DMS153 (cell line): ENCODE measurements at regions not wholly inside any gene's neighbourhood (a gene's known extent, or its start where the extent isn't known, plus 50 kb on each side); places are given as distances from the start of the nearest gene placed in this dataset.

Source experiments
- DNase-seq: peaks from one replicate; lab custom pipeline; 2025; lab: John Stamatoyannopoulos, UW

GRCh38 chr5:2696156-2696807, 55.2 kb downstream of the IRX2 start:
- no peak for DNase-seq

DNA sequence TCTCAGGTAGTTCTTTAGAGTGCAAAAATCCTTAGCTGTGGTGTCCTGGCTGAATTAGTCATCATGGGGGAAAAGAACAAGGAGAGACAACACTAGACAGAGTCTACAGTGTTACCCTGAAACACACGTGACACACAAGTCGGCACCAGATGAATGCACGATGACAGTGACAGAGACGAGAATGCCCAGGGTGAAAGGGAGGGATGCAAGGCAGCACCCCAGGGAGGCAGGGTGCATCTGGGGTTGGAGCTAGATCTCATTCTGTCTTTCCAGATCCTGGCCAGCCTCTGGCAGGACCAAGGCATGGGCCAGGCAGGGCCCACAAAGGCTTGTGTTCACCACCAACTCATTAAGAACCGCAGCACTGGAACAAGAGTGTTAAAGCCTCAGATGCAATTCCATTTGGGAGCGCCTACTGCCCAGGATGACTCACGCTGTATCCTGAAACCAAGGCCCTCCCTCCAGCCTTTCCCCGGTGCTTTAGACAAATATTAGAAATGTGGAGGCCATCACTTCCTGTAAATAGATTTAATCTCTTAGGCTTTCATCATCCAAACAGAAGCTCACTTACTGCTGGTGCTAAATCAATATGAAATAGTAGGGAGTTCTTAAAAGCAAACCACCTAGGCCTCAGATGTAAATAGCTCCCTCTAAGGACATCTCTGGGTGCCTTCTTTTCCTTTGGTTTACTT, 56.1 kb downstream of the IRX2 start:
- DNase-seq: peak; percentile 97

- DNase-seq: no peak
Measured at GRCh38 chr5:2691530-2691929, 59.9 kb downstream of the IRX2 start.

DNA sequence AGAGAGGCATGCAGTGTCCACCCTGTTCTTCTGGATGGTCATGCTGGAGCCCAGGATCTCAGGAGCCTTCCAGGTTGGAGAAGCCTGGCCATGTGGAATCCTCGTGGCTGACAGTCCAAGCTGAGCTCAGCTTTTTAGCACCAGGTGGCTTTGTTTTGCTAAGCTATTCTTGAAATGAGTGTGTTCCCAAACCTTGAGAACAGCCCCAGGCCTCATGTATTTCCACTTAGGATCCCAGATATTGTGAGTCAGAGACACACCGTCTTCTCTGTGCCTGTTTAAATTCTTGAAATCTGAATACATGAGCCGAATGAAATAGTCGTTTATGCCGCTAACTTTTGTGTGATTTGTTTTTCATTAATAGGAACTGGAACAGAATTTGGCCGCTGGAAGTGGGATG, 61.2 kb downstream of the IRX2 start:
- no peak for DNase-seq

- DNase-seq: peak; percentile 64
Measured at GRCh38 chr5:2688586-2688985, 62.9 kb downstream of the IRX2 start.

- DNase-seq: no peak
Measured at GRCh38 chr5:2687746-2688145, 63.7 kb downstream of the IRX2 start.

DNA sequence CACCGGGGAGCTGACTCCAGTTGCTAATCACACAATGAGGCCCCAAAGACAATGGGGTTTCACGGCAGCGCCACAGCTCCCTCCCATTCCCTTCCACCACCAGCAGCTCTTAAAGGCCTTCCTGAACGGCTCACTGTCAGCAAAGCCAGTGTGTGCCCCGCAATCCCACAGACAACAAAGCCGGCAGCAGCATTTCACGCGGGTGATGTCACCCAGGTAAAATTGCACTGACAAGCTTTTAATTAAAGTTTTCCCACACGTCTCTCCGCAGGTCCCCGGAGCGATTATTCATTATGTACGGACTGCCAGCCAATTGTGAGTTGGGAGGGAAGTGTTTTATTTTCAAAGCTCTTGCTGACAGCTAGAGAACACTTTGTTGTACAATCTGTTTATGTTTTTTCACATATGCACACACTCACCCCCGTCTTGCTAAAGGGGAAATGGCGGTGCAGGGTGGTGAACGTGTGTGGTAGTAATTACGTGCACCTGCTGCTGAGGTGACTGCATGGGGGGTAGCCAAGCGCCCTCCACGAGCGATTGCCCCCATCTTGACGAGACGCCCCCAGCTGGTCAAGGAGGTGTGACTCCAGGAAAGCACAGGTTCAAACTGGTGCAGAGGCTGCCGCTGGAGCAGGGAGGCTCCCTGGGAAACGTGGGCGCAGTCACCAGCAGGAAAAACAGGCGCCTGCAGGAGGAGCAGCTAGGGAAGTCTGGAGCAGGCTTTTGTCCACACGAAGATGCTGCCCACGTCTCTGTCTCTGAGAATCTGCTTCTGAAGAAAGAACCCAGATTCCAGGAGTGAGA, 65.0 kb downstream of the IRX2 start:
- DNase-seq: peak; percentile 78

- DNase-seq: peak; percentile 29
Measured at GRCh38 chr5:2685651-2686272, 65.7 kb downstream of the IRX2 start.

DNA sequence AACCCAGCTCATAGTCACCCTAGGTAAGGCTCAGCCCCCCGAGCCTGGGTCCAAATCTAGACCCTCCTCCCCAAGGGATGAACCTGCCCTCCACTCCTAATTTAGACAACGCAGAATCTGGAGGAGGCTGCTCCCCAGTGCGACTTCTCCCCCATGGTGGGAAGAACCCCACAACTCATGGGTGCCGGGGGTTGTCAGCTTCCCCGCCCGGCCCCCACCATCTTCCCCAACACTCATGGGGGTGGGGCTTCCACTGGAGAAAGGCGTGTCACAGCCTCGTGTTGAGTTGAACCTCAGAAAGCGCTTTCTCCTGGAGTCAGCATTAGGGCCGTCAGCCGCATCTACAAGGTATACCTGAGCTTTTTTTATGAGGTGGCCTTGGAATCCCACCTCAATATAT, 66.9 kb downstream of the IRX2 start:
- no peak for DNase-seq

DNA sequence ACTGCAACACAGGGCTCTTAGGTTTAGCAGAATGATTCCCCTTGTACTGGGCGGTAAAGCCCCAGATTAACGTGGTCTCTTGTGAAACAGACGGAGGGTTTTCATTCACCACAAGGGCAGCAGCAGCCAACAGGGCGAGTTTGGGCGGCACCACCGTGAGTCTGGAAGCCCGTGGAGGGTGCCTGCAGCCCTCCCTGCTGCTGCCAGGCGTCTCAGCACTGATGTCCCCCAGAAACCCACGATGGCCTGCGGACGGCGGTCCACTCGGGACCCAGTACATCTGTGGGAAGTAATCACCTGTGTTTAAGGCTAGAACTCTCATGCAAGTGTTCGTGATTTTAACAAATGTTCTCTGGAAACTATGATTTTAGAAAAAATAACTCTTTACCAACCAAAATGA, 67.8 kb downstream of the IRX2 start:
- DNase-seq: no peak

DNA sequence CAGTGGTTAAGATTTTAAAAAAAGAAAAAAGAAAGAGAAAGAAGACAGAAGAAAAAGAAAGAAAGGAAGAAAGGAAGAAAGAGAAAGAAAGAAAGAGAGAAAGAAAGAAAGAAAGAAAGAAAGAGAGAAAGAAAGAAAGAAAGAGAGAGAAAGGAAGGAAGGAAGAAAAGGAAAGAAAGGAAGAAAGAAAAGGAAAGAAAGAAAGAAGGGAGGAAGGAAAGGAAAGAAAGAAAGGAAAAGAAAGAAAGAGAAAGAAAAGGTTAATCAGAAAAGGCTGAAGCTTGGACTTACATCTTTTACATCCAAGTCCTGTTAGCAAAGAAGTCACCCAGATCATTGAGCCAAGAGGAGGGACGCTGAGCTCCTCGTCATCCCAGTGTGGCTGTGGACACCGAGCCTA, 70.0 kb downstream of the IRX2 start:
- DNase-seq: no peak

GRCh38 chr5:2680979-2681378, 70.5 kb downstream of the IRX2 start:
- DNase-seq: no peak

DNA sequence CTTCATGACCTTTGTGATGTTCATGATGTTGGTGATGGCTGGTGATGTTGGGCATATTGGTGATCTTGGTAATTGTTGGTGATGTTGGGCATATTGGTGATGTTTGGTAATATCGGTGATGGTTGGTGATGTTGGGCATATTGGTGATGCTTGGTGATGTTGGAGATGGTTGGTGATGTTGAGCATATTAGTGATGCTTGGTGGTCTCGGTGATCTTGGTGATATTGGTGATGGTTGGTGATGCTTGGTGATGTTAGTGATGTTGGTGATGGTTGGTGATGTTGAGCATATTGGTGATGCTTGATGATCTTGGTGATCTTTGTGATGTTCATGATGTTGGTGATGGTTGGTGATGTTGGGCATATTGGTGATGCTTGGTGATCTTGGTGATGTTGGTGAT, 73.8 kb downstream of the IRX2 start:
- DNase-seq: no peak

DNA sequence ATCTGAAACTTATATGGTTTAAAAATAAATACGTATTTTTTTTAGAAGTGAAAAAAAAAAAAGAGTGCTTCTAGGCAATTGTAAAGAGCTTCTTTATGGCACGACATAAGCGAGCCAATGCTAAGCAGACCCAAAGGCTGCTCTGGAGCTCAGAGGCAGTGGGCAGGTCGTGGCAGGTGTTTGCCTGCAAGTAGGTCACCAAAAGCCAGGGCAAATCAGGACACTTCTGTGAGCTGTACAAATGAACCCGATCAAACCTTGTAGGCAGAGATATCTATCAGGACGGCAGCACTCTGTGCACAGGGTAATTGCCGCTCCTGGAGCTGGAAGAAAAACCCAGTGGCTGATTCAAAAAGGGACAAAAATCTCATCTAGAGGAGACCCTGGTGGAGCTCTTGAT, 75.9 kb downstream of the IRX2 start:
- peak; percentile 94 for DNase-seq

- no peak for DNase-seq
Measured at GRCh38 chr5:2674456-2674855, 77.0 kb downstream of the IRX2 start.

DNA sequence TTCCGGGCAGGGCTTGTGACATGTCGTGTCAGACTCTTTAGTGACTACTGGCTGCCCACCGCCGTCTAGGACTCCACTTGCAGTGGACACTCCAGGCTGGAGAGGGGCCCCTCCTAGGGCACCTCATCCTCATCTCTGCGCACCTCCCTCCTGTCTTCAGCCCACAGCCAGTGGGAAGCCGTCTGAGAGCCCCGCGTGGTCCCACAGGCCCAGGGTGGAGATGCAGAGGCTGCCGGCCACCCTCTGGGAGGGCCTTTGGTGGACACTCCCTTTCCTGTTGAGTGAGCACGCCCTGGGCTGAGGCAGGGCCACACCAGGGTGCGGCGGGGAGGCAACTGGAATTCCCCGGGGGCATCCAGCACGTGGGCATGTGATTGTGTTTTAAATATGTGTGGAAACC, 80.5 kb downstream of the IRX2 start:
- peak; percentile 29 for DNase-seq

- DNase-seq: no peak
Measured at GRCh38 chr5:2669913-2670312, 81.6 kb downstream of the IRX2 start.

GRCh38 chr5:2669259-2669658, 82.2 kb downstream of the IRX2 start:
- no peak for DNase-seq

DNA sequence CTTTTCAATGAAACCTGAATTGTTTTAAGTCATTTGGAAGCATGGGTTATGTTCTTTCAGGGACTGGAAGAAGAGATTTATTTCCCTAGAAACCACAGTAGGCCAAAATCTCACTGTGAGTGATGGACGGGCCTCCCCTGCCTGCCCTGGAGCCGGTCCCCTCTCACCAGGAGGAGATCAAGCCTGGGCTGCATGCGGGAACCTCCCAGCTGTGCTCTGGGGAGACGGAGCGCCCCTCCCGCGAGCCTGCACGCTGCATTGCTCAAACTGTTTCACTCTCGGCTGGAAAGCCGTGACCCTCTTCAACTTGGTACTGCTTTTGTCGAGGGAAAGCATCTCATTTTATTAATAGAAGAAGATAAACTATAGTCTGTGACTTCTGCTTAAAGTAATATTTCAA, 85.4 kb downstream of the IRX2 start:
- no peak for DNase-seq

DNA sequence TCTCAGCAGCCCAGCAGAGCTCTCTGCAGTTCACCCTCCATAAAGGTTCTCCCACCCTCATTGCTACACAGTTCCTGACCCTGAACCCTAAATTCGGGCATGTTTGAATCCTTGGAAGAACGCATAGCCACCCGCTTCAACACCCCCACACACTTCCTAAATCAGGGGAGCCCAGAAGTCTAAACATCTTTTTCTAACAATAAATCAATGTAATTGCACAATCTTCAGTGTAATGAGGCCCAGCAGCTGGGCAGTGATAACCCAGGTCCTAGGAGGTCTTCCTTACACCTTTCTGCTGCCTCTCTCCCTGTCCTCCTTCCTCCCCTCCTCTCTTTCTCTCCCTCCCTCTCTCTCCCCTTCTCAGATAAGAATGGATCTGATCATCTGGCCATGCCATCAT, 88.0 kb downstream of the IRX2 start:
- DNase-seq: no peak

- no peak for DNase-seq
Measured at GRCh38 chr5:2660315-2660714, 91.2 kb downstream of the IRX2 start.

DNA sequence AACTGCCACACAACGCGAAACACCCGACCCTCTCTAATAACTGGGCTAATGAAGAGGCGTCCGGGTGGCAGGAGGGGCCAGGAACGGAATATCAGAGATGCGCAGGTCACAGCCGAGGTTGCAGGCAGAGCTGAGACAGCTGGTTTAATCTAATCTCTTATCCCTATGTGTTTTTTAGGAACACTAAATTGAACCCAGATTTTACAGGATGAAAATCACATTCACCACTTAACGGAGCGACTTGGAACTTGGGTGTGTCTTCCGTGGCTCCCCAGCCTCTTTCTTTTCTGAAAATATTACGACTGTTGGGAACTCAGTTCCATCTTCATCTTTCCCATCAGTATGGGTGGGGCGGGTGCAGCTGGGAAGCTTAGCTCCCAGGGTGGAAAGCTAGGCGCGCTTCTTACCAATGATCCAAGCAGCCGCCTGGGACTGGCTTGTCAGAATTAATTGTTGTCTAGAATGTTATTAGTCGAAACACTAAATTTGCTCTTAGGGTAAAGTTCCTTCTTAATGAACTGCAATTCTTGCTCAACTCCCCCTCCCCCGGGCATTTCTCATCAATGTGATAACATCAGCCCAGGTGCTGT, 92.5 kb downstream of the IRX2 start:
- no peak for DNase-seq
